HepG2 (cell line): ENCODE measurements at regions not wholly inside any gene's neighbourhood (a gene's known extent, or its start where the extent isn't known, plus 50 kb on each side); places are given as distances from the start of the nearest gene placed in this dataset.

ENCODE experiments used
- CTCF ChIP-seq: sonication (generic); formaldehyde crosslinking; IDR thresholded peaks from 2 replicates; pipeline ENCODE4 v1.5.0; 2020; ENCODE audit warnings: mild to moderate bottlenecking, missing genetic modification reagents, moderate library complexity
- GTF2F1 ChIP-seq: fragments of 150-350 bp; IDR thresholded peaks from 2 replicates; pipeline ENCODE4 v1.6.1; 2014; ENCODE audit warnings: low read length
- HIVEP1 ChIP-seq: sonication (generic); formaldehyde crosslinking; IDR thresholded peaks from 2 replicates; pipeline ENCODE4 v1.4.0; 2020; ENCODE audit warnings: mild to moderate bottlenecking, missing genetic modification reagents
- IKZF1 ChIP-seq: fragments of 450-650 bp; IDR thresholded peaks from 2 replicates; pipeline ENCODE4 v1.7.1; 2016
- MAX ChIP-seq: IDR thresholded peaks from 2 replicates; pipeline ENCODE4 v1.6.1; 2012; ENCODE audit warnings: inconsistent platforms
- NFE2L1 ChIP-seq: sonication (generic); formaldehyde crosslinking; IDR thresholded peaks from 2 replicates; pipeline ENCODE4 v1.4.0; 2020; ENCODE audit warnings: missing genetic modification reagents, mild to moderate bottlenecking, borderline replicate concordance
- PHF20 ChIP-seq: sonication (generic); formaldehyde crosslinking; IDR thresholded peaks from 2 replicates; pipeline ENCODE4 v1.5.0; 2020; ENCODE audit warnings: mild to moderate bottlenecking, missing genetic modification reagents
- TAF1 ChIP-seq: sonication (generic); formaldehyde crosslinking; IDR thresholded peaks from 2 replicates; pipeline ENCODE4 v1.4.0; 2020; ENCODE audit warnings: missing genetic modification reagents
- TEAD3 ChIP-seq: optimal IDR thresholded peaks from 2 replicates; pipeline ENCODE3; 2016; ENCODE audit warnings: borderline replicate concordance
- ZNF354B ChIP-seq: sonication (generic); formaldehyde crosslinking; IDR thresholded peaks from 2 replicates; pipeline ENCODE4 v1.8.0; 2022; ENCODE audit warnings: mild to moderate bottlenecking, missing genetic modification reagents
- TF ChIP-seq, protein P1 (sequence below): sonication (generic); formaldehyde crosslinking; IDR thresholded peaks from 2 replicates; pipeline ENCODE4 v1.5.0; 2020; ENCODE audit warnings: missing genetic modification reagents

DNA sequence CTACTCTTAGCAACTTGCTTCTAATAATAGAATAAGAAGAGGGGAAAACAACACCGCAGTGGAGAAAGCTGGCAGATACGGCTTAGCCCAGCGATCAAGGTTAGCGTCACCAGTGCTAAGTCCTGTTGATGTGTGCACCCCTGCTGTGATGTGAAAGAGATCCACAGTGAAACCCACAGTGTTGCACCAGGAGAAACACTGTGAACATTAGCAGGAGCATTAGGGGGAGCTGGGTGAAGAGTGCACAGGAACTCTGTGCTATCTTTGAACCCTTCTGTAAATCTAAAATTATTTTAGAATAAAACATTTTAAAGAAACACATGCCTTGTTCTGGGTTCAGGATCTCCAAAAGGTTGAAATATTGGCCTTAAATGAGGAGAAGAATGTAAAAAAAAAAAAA, 154.1 kb upstream of the UNC5B start:
- TF ChIP-seq CTCF (CRISPR knock-in tag) (no peak), HIVEP1 (no peak), GTF2F1 (no peak), MAX (no peak), PHF20 (CRISPR knock-in tag) (no peak), IKZF1 (no peak), TEAD3 (CRISPR knock-in tag) (no peak), NFE2L1 (no peak), ZNF354B (no peak), TAF1 (CRISPR knock-in tag) (no peak)
- TF ChIP-seq, protein P1, sequence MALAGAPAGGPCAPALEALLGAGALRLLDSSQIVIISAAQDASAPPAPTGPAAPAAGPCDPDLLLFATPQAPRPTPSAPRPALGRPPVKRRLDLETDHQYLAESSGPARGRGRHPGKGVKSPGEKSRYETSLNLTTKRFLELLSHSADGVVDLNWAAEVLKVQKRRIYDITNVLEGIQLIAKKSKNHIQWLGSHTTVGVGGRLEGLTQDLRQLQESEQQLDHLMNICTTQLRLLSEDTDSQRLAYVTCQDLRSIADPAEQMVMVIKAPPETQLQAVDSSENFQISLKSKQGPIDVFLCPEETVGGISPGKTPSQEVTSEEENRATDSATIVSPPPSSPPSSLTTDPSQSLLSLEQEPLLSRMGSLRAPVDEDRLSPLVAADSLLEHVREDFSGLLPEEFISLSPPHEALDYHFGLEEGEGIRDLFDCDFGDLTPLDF, result no peak
